ENCODE measurements at regions not wholly inside any gene's neighbourhood (a gene's known extent, or its start where the extent isn't known, plus 50 kb on each side); places are given as distances from the start of the nearest gene placed in this dataset.

DNA sequence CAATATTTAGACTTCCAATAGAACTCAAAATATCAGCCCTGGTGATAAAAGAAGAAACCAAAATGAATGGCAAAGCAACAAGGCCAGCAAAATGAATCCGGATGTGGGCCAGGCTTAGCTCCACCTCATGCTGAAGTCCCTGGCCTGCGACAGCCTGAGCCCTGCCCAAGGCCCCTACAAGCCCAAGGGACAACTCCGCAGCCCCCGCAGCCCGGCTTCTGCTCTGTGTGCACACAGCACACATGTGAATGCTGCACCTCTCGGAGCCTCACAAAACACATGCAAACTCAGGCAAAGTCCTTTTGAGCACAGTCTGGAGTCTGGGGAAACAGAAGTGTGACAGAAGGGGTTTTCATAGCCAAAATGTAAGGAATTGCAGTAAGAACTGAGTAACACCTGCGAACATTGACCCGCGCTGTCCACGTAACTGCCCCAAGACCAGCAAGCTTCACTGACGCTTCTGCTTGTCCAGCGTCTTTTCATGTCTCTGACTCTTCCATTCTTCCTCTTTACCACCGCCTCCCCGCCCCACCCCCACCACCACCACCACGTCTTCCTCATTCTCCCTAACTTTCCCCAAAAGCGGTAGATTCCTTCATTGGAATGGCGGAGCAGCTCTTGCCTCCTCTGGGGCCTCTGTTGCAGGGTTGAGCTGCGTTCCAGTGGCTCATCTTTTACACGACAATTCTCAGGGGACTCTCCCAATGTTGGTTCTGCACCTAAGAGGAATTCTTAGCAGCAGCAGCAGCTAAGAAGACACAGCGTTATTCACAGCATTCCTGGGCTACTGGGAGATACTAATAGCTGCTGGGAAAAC is 136.4 kb upstream of the COPS8 start:
- no peaks in the 10 kb centered on the region for H3K36me3 ChIP-seq
- no peaks in the 10 kb centered on the region for H3K4me1 ChIP-seq
- H3K4me3 ChIP-seq: no peak overlapping the region
- DNase-seq (ENCODE audit: low spot score): peak; percentile 48
- H3K27ac ChIP-seq: no peak overlapping the region
- no peaks in the 10 kb centered on the region for H3K27me3 ChIP-seq
- no peak for TF ChIP-seq CTCF (IDR thresholded peaks at IDR 0.05)
- H3K9me3 ChIP-seq: no peaks in the 10 kb centered on the region

DNA sequence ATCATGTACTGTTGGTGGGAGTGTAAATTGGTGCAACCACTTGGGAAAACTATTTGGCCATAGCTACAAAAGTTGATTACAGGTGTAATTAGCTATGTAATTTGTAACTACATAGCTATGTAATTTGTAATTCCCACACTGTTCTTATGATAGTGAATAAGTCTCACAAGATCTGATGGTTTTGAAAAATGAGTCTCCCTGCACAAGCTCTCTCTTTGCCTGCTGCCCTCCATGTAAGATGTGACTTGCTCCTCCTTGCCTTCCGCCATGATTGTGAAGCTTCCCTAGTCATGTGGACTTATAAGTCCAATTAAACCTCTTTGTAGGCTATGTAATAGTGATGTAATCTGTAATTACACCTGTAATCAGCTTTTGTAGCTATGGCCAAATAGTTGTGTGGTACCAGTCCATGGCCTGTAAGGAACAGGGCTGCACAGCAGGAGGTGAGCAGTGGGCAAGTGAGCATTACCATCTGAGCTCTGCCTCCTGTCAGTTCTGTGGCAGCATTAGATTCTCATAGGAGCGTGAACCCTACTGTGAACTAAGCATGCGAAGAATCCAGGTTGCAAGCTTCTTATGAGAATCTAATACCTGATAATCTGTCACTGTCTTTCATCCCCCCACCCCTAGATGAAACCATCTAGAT is 133.7 kb upstream of the COPS8 start:
- no peak for TF ChIP-seq CTCF (IDR thresholded peaks at IDR 0.05)
- Histone ChIP-seq H3K27ac (no peak overlapping the region), H3K9me3 (no peaks in the 10 kb centered on the region), H3K27me3 (no peaks in the 10 kb centered on the region), H3K36me3 (no peaks in the 10 kb centered on the region), H3K4me3 (no peak overlapping the region), H3K4me1 (no peaks in the 10 kb centered on the region)
- peak; percentile 21 for DNase-seq (ENCODE audit: low spot score)

DNA sequence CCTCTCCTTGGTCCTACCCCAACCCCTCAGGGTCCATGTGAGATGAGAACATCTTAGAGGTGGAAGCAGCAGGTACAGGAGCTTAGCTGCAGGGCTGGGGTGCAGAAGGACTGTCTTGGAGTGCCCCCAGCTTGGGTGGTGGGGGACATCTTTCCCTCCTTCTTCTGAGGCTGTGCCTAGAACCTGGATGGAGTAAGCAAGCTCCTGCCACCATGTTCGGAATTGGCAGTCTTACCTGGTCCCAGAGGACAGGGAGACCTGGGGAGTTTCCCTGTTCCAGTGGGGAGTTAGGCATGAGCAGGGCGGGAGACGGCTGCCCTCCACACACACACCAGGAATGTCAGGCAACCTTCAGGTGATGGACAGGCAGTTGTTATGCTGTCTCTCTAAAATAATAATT is 131.0 kb upstream of the COPS8 start:
- Histone ChIP-seq H3K4me3 (no peak overlapping the region), H3K4me1 (no peaks in the 10 kb centered on the region), H3K9me3 (no peaks in the 10 kb centered on the region), H3K27me3 (no peaks in the 10 kb centered on the region), H3K36me3 (no peaks in the 10 kb centered on the region), H3K27ac (no peak overlapping the region)
- TF ChIP-seq CTCF (IDR thresholded peaks at IDR 0.05): no peak
- DNase-seq (ENCODE audit: low spot score): peak; percentile 26

GRCh38 chr2:236955521-236956030 is 130.1 kb upstream of the COPS8 start:
- DNase-seq (ENCODE audit: low spot score): no peak
- Histone ChIP-seq H3K4me1 (no peaks in the 10 kb centered on the region), H3K27me3 (no peaks in the 10 kb centered on the region), H3K36me3 (no peaks in the 10 kb centered on the region), H3K9me3 (no peaks in the 10 kb centered on the region), H3K27ac (no peak overlapping the region), H3K4me3 (no peak overlapping the region)
- no peak for TF ChIP-seq CTCF (IDR thresholded peaks at IDR 0.05)

- no peak for DNase-seq (ENCODE audit: low spot score)
- Histone ChIP-seq H3K36me3 (no peaks in the 10 kb centered on the region), H3K4me1 (no peaks in the 10 kb centered on the region), H3K9me3 (no peaks in the 10 kb centered on the region), H3K4me3 (no peak overlapping the region), H3K27me3 (no peaks in the 10 kb centered on the region), H3K27ac (no peak overlapping the region)
- TF ChIP-seq CTCF (IDR thresholded peaks at IDR 0.05): no peak
Observed at GRCh38 chr2:236956031-236956618, 129.6 kb upstream of the COPS8 start.
